CD4-positive, alpha-beta T cell treated with Interleukin-4 for 4 hours (primary cell): ENCODE measurements at regions not wholly inside any gene's neighbourhood (a gene's known extent, or its start where the extent isn't known, plus 50 kb on each side); places are given as distances from the start of the nearest gene placed in this dataset.
"Not testable (repeated sequence)": the region's sequence is repeated elsewhere in the genome, so short reads cannot be mapped to it uniquely, and the experiment has no call there.

Experiments used
- DNase-seq: peaks from one replicate; pipeline ENCODE4 v3.0.0-alpha.2; 2020

DNA sequence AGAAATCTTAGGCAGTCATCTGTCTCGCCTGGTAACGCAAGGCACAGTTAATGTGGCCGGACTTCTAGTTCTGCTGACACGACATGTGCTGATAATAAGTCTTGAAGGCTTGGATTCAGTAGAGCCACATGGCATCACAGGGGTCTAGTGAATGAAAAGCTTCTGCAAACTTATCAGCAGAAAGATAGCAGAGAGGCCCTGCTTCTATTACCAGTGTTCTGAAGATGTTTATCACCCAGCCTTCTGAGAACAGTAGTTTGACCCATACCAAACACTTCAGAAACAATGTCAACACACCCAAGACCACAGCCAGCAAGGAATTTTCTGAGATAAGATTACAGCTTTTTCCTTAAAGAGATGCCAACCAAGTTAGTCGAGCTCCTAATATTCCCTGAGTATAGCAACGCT, 102.7 kb upstream of the UMPS start:
- DNase-seq: no peak

DNA sequence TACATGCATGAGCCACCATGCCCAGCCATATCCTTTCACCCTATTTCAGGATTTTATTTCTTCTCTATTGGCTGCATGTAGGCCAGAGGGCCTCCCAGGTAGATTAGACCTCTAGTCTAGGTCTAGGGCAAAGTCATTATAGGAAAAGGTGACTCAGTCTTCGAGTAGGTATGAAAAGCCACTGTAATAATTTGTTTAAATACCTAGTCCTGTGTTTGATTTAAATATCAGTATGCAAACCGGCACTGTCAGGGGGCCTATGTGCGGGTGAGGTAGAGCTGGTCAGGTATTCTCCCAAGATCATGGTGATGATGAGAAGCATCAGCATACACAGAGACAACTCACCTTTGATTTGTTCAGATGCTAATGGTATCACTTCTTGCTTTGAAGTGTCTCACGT, 101.4 kb upstream of the UMPS start:
- DNase-seq: no peak

DNA sequence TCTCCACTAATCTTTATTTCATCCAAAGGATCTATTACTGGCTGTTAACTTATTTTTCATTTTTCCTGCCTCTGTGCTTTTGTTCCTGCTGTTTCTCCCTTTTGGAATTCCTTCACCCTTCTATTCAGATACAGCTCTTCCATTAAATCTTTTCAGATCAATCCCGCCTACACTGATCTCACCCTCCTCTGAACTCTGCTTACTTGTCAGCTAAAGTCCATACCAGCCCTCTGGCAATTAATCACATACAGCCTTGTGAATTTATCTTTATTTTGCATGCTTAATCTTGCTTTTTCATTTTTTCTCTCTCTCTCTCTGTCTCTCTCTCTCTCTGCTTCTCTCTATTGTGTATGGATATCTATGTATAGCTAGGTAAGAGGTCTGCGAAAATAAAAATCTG, 100.8 kb upstream of the UMPS start:
- no peak for DNase-seq

DNA sequence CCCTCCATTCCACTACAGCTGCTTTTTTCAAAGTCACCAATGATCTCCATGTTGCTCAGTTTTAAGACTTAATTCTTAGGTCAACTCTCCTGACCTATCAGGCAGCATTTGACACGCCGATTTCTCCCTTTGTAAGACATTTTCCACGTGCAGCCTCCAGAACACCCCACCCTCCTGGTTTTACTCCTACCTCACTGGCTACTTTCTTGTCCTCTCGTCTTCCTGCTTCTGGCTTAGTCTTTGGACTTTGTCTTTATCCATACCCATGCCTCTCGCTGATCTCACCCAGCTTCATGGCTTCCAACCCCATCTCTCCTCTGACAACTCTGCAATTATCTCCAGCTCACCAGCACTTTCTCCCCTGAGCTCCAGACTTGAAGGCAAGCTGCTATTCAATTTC, 99.3 kb upstream of the UMPS start:
- DNase-seq: no peak

DNA sequence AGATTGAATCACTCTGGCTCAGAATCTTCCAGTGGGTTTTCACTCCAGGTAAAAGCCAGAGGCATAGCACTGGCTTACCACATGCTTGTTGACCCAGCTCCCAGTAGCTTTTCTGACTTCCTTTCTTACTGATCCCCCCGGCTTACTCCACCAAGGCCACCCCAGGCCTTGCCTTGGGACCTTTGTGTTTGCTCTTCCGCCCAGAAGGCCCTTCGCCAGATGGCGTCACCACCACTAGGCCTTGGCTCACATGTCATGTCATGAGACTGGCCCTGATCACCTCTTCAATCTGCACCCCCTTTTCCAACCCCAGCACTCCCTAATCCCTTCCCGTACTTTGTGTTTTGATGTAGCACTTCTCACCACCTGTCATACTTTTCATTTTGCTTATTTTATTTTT, 98.5 kb upstream of the UMPS start:
- DNase-seq: no peak

DNA sequence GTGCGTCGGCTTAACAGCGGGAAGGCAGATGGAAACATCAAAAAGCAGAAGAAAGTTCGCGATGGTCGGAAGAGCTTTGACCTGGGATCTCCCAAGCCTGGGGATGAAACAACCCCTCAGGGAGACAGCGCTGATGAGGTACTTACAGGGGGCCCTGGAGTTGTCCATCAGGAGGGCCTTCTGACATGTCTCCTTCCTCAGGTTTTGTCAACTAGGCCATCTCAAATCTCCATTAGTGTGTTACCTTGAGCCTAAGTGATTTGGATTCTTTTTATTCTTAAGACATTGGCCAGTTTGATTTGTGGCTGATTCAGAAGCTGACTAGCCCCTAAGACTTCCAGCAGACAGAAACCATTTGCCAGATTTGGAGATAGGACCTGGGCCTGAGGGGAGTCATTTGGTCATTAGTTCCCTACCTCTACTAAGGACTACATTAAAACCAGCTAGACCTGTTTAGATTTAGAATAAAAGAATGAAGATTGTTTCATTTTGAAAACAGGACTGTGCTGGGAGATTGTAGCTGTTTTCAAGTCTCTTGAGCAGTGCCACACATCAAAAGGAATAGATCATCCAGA, 97.6 kb upstream of the UMPS start:
- DNase-seq: no peak

DNA sequence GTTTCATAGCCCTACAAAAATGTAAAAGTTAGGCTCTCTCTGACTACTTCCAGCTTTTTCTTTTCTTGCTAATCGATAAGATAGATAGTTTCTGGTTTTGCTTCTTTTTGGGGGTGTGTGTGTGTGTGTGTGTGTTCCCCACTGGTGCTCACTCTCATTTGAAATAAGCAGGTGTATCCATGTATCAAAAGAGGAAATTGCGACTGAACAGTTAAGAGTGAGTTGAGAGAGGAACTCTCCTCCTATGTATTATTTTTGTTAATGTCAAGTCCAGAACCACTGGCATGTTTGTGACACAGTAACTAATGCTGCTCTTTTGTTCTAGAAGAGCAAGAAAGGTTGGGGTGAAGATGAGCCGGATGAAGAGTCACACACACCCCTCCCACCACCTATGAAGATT, 96.7 kb upstream of the UMPS start:
- no peak for DNase-seq

DNA sequence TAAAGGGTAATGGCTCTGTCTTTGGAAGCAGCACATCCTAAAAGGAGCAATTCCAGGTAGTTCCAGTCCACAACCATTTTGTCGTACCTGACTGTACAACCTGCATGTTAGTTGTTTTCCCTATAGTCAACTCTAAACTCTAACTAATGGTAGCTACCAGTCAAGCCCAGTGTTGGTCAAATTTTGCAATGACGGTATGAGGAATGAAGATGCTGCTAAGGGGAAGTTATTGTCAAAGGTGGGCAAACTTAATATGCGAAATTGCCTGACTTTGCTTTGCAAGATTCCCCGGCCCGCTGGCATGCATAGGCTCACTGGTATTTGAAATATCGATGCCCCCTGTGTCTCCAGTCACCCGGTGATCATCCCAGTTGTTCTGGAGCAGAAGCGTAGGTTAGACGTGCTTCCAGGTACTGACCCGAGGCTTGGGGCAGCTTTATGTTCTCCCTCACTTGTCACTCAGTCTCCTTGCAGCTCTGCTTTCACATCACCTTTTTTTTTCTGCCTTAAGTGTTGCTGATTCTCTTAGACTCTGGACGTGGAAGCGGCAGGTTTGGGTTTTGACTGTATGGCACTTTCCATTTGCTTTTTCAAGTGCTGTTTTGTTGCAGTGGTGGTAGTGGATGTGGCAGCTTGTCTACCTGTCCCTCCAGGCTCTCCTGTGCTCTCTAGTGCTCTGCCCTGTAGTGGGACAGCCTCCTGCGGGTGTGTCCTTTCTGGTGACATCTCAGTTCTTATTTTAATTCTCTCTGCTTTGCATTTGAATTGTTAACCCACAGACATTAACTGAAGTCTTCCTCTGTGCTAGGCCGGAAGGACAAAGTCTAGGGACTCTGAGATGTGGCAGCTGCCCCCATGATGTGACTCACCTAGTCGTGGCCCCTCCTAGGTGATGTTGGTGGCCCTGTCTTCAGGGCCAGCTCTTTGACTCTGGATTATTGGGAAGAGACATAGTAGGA, 95.8 kb upstream of the UMPS start:
- DNase-seq: no peak

DNA sequence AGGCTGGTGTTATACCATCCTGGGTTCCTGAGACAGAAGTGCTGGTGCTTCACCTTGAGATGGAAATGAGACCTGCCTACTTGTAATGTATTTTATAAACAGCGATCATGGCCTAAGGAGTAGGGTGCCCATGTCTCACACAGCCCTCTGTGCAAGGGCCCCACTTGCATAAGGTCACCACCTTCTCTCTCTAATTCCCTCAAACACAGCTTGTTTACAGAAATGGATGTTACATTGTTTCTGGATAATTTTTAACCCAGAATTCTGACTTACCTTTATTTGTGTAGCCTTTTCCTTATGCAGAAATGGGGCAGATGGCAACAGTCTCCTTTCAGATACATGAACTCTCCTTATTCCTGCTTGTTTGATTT, 95.1 kb upstream of the UMPS start:
- no peak for DNase-seq

DNA sequence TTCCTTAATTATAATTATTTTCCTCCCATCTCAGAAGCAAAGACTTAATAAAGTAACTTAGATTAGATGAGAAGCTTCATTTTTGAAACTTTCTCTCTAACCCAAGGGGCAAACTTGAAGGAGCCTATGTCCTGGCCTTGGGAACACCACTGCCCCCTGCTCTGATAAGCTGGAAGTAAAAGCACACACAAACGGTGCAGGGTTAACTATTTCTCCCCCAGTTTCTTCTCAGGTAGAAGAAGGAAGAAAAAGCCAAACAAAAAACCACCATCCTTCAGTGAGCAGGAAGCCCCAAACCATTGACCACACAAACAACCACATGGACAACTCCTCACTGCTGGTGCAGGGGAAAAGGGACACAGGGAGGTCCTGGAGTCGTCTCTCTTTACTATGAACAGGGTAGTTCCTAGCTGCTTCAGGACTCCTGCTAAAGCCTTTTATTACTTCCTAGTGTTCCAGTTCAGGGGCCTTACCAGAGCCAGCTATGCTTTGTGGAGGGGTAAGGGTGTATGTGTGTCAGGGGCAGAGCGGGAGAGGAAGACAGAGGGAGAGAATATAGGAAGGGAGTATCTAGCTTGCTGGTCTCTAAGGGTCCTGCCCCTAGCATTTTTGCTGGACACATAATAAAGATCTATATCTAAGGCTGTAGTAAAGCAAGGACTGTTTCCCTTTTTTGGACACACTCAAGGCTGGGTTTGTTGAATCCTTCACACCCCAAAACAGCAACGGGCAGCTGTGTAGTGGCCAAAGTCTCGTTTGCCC, 94.0 kb upstream of the UMPS start:
- no peak for DNase-seq

DNA sequence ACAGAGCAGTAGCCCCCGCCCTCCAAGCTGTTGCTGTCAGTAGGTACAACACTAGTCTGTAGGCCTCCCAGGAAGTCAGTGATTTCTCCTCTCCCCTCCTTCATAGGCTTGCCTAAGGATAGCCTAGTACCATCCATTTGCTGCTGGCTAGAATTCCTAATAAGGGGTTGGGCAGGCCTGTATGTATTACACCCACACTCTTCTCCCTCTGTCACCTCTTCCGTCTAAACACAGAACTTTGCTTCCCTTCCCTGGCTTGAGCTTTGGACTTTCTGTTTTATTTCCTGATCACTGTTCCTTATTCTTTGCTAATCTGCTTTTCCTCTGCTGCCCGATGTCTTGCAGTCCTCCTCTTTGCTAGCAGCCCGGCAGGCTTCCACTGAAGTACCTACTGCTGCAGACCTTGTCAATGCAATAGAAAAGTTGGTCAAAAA, 93.4 kb upstream of the UMPS start:
- DNase-seq: no peak

DNA sequence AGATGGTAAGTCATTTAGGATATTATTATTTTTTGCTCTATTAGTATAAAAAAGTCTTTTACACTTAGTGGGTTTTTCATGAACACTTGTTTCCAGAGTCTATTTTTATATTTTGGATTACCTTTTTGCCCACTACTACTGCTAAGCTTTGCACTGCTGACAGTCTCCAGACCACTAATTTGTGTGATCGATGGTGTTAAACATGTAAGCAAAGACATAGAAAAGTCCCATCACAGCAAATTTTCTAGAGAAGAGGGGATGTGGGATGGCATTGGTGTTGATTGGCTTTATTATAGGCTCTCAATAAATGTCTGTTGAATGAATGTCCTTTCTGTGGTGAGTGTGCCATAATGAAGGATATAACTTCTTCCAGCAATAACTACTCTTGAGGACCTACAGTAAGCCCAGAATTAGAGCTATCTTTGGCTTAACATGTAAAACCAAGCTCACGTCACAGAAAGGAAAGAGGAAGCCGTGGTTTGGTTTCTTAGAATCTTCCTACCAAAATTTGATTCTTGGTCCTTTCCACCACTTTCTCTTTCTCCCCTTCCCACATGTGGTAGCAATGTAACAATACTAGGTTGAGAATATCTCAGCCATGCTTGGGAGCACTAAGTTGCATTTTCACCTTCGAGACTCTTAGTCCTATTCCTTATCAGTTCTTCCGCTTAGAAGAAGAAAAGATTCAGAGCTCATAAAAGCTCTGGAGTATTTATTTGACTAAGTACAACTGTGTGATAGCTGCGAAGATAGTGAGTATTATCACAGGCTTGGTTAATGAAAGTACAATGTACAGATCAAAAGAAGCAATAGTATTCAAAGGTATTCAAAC, 90.6 kb upstream of the UMPS start:
- peak; percentile 22 for DNase-seq

DNA sequence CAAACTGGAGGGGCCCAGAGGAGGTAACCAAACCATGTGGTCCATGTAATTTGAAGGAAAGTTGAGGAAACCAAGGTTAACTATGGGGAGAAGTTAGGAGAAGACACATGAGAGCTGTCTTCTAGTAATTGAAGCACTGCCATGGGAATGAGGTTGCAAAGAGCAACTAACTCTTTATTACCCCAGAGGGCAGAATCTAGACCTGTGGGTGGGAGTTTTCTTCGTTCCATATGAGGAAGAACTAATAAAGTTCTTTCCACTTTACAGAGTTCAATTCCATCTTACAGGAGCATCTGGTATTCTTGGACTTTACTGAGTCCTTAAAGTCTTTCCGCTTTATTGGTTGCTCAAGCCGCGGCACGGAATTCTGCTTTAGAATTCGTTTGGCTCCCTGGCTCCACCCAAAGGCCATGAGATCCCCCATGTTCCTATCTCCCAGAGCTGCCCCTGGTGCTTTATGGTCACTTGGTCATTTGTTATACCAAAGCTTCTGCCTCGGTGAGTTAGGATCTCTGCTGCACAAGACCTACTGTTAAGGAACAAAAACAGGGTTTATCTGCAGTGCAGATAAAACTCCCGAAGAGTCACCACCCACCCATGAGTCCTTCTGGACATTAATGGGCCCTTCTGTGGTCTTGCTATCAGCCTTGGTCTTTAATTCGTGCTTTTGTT, 89.5 kb upstream of the UMPS start:
- no peak for DNase-seq

DNA sequence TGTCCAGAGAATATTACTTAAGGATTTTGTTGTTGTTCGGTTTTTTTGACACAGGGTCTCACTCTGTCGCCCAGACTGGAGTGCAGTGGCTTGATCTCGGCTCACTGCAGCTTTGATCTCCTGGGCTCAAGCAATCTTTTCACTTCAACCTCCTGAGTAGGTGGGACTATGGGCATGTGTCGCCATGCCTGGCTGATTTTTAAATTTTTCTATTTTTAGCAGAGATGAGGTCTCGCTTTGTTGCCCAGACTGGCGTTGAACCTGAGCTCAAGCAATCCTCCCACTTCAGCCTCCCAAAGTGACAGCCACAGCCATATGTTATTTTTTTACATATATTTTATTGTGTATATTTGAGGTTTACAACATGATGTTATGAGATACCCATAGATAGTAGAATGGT, 86.8 kb upstream of the UMPS start:
- no peak for DNase-seq

DNA sequence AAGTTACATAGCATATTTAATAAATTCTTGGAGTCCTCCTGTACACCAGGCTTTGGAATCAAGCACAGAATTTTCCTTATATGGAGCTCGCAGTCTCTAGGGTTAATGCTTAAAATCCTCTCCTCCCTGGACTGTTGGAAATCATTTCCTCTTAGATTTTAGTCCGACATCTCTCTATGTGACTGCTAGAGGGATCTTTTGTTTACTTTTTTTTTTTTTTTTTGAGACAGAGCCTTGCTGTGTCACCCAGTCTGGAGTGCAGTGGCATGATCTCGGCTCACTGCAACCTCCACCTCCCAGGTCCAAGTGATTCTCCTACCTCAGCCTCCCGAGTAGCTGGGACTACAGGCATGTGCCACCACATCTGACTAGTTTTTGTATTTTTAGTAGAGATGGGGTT, 84.1 kb upstream of the UMPS start:
- not testable (repeated sequence) for DNase-seq

DNA sequence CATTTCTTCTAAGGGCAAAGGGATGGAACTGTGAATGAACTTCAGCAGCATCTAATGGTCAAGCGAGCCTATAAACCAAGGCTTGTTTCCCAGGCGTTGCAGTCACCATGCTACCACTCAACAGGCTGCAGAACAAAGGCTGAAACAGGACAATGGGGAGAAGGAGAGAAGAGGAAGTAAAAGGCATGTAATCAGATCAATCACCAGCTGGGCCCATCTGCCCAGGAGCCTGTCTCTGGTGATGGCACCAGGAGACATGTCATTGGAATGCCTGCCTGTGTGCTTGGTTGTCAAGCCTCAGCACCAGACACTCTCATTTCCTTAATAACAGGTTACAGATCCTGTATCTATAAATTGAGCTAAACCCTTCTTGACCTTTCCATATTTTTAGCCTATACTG, 81.7 kb upstream of the UMPS start:
- no peak for DNase-seq

DNA sequence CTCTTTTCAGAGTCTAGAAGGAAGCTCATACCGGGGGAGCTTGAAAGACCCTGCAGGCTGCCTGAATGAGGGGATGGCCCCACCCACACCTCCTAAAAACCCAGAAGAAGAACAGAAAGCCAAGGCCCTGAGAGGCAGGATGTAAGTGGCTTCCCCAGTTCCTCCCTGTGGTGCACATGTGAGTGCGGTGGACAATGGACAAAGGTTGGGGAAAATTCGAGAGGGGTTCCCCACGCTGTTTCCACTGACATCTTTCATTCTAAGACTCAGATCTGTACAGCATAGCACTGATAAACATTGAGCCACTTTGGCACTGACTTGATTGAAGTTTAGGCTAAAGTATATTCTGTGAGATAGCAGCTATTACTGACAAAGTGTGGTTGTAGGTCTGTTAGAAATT, 79.5 kb upstream of the UMPS start:
- no peak for DNase-seq

DNA sequence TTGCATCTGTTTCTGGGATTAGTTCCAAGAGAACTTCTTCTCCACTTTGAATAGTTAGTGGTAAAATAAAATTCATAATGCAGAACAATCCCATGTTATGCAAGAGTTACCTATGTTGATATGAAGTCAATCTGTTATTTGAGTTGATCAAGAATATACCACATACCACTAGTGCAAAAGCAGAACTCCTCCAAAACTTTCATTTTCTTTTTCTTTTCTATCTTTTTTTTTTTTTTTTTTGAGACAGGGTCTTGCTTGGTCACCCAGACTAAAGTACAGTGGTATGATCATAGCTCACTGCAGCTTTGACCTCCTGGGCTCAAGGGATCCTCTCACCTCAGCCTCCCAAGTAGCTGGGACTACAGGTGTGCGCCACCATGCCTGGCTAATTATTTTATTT, 78.8 kb upstream of the UMPS start:
- DNase-seq: not testable (repeated sequence)

DNA sequence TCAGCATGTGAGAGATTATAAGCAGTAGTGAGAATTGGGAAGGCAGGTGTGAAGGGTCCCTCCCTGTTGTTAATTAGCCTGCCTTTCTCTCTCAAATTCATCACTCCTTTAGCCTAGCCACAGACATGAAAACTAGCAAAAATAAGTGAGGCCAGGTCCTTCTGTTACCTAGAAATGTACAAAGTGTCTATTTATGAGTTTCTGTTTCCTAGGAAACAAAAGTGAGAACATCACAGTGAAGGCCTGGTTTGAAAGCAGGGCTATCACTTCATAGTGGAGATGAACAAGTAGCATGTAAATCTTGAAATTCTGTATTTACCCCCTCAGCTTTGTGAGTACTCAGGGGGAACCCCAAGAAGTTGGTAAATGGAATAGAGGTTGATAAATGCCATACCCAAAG, 78.2 kb upstream of the UMPS start:
- peak; percentile 18 for DNase-seq

DNA sequence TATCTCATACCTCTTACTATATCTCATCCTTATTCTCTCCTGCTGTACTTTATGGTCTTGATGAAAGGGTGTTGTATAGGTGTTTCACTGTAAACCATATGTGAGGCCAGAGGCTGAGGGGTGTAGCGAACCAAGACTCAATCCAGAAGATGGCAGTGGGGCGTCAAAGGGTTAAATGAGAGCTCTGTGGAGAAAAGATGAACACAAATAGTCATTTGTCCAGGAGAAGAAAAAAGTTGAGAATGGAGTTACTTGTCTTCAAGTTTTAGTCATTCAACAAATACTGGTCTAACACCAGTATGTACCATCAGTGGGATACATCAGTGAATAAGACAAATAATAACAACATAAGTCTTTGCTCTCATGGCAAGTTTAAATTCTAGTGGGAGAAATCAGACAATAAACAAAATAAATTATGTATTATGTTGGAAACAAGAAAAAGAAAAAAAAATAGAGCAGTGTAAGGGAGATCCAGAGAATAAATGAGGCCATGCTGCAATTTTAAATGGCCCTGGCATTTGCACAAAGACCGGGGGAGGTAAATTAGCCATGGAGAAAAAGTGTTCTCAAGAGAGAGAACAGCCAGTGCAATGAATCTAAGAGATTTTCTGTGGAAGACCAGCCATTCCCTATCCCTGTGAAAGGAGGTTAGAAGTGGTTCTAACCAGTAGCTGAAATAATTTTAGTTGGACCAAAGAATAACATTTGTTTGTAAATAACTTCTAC, 77.0 kb upstream of the UMPS start:
- DNase-seq: no peak

DNA sequence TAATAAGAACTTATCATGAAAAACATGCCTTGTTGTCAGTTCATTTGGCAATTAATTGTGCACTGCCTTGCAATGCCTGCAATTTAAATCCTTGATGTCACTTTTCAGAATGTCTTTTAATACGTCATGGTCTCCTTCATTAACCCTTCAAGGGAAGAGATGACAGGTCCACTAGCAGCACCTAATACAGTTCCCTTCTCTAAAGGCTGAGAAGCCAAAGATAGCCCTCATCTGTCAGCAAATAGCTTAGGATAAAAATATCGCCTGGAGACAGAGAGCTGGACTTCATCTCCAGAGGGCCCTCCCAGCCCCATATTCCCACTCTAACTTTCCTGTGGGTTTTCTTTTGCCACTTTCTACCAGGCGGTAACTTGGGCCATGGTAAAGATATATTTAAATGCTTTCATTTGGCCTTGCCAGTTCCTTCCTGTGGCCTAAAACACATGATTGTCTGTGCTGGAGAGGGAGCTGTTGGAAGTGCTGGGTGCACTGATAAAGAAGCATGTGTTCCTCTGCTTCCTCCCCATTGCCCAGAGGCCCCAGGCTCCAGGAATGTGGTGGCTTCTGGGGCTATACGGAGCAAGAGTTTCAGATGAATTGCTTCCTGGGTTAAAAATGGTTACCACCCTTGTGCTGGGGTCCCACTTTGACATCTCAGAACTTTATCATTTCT, 76.3 kb upstream of the UMPS start:
- DNase-seq: no peak
